HG03196 (cell line): ENCODE measurements at regions not wholly inside any gene's neighbourhood (a gene's known extent, or its start where the extent isn't known, plus 50 kb on each side); places are given as distances from the start of the nearest gene placed in this dataset.

Experiments
- ATAC-seq: cut with Tn5 transposase; IDR thresholded peaks from one replicate; pipeline ENCODE4 v1.9.1; 2021; ENCODE audit not compliant: unreplicated experiment

GRCh38 chr18:42261731-42262130 is 306.7 kb downstream of the PIK3C3 start:
- ATAC-seq = no peak

GRCh38 chr18:42264497-42264896 is 309.5 kb downstream of the PIK3C3 start:
- no peak for ATAC-seq

GRCh38 chr18:42268186-42268725 is 313.2 kb downstream of the PIK3C3 start:
- no peak for ATAC-seq

DNA sequence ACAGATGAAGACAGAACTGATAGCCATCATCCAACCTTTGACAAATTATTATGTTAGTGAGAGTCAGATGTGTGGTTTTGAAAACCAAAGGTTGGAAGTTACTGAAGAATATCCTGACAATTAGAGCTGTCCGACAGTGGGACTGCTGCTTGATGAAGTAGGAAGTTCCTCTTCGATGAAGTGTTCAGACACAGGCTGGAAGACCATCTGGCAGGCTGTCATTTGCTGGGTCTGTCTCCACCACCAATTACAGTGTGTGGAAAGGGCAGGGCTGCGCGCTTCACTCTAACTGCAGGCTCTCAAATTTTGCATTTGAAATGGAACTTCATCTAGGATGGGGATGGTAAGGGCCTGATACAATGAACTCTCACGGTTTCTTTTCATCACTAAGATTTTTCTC is 313.8 kb downstream of the PIK3C3 start:
- no peak for ATAC-seq

DNA sequence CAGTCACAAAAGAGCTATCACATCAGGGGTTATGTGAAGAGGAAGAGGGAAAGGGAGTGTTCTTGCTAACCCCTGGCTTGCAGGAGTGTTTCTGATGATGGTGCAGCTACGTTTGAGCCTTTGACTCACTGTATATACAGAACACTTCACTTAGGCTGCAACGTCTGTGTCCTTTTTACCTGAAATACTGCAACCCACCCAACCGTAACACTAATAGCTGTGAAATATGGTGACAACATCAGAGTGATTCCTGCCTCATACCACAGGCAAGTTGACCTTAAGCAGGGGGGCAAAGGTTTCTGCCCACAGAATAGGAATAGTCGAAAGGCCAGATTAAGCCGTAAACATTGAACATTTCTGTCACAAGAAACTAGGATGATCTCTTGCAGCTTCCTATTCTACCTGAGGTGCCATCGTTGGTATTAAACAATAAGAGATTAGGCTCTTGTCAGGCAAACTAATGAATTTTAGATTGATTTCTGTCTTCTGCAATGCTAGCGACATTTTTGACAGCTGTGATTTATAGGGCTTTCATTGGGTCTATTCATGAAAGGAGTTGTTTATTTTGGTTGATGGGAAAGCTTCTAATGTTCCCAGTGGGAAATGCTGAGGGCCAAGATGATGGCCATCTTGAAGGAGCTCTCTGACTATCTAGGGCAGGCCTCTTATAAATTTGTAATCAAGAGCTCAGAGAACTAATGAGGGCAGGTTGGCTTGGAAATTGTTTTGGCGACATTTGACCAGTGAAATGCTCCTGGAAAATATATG is 316.8 kb downstream of the PIK3C3 start:
- ATAC-seq = no peak

DNA sequence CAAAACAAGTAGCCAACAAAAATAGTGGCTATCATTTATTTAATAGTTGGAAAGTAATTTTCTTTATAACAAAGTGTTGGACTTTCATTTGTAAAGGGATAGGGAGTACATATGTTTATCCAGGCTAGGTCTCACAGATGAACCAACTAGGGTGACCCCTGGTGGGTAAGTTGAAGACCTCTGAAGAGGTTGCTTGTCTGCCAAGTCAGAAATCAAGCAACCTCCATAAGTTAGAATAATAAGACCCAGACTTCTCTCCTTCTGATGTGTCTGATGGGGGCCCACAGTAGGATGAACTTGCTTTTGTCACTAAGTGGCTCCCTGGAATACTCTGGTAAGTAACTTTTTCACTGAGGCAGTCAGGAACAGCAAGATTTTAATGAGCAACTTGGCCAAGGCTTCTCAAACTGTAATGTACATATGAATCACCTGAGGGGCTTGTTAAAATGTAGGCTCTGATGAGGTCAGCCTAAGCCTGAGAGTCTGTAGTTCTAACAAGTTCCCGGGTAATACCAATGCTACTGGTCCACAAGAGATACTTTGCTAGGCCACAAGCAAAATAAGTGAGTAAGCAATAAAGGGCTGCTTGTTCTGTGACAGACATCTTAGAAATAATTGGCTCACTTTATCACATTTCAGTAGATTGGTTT is 319.6 kb downstream of the PIK3C3 start:
- no peak for ATAC-seq

- no peak for ATAC-seq
Measured at GRCh38 chr18:42275138-42275535, 320.1 kb downstream of the PIK3C3 start.

DNA sequence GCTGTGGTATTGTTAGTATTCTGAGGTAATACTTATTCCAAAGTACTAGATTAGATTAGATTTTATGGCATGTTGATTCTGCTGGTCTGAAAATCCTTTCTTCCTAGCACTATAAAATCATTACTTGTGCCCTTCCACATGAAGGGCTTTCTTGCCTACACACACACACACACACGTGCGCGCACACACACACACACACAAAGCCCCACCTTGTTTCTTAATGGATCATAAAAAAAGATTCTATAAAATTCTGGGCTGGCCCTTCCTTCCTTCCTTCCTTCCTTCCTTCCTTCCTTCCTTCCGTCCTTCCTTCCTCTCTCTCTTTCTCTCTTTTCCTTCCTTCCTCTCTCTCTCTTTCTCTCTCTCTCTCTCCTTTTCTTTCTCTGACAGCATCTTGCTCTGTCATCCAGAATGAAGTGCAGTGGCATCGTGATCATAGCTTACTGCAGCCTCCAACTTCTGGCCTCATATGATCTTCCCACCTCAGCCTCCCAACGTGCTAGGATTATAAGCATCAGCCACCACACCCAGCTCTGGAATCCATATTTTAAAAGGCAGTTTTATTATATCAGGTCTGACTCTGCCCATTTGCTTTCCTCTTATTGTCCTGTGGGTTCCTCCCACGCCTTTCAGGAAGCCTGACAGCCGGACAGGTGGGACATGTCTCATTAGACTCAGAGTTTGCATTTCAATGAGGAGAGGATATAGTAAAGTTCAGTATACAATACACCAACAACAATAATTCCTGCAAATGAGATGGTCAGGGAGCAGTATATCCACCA is 321.1 kb downstream of the PIK3C3 start:
- no peak for ATAC-seq

DNA sequence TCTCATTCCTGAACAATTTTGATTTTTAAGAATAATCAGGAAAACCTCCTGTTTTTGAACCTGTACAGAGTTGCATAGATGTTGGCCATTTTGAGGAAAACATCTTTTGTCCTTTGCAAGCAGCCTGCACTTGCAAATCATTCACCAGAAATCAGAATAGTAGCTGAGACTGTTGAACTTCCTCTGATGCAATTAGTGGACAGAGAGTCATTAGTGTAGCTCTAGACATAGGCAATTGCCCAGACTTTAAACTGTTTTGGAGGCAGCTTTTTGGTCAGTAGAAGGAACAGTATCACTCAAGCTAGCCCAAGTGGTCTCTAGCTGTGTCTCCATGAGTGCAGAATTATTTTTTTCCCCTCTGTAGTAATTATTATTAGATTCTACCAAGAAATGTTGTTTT is 326.1 kb downstream of the PIK3C3 start:
- no peak for ATAC-seq

DNA sequence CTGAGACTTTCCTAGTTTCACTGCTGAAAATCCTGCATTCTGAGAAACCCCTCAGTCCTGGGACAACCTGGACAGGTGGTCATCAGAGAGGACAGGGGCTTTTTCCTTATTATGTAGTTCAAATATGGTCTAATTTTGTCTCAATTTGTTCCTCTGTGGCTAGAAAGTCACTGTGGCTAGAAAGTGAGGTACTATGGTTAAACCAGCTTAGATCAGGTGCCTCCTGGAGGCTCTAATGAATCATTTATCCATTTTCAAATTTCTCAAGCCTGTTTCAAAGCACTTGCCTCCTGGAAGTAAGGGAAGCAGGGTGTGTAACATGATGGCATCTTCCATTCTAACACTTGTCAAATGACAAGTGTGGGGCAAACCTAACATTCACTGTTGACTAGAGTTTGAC is 326.8 kb downstream of the PIK3C3 start:
- ATAC-seq = no peak

DNA sequence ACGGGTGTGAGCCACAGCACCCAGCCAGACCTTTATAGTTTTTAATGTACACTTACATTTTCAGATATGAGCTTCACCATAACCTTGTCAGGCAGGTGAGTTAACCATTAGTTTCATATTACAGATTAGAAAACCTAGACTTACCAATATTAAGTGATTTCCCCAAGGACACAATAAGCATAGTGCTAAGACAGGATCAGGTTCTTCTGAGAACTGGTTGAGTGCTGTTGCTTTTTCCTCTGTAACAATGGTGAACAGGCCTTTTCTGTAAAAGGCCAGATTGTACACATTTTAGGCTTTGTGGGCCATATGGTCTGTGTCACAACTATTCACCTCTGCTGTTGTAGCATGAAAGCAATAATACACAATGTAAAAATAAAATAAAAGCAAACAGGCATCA is 332.0 kb downstream of the PIK3C3 start:
- no peak for ATAC-seq

- ATAC-seq = no peak
Measured at GRCh38 chr18:42288129-42288528, 333.1 kb downstream of the PIK3C3 start.

DNA sequence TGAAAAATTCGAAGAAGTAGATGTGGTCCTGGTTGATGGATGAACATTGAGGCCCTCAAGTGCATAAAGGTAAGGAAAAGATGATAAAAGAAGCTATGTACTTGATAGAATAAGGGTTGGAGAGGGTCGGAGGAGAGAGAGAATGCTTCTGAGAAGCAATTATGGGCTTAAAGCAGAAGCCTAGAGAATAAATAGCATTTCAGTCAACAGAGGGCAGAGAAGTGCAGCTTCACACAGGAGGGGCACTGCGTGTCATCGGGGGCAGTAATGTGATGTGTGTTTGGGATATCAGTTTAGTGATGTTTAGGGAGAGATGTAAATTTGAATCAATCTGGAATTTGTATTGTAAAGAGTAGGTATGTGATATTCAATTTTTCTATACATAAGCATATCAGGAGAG is 334.5 kb downstream of the PIK3C3 start:
- no peak for ATAC-seq

- ATAC-seq = no peak
Measured at GRCh38 chr18:42290318-42291307, 335.6 kb downstream of the PIK3C3 start.

DNA sequence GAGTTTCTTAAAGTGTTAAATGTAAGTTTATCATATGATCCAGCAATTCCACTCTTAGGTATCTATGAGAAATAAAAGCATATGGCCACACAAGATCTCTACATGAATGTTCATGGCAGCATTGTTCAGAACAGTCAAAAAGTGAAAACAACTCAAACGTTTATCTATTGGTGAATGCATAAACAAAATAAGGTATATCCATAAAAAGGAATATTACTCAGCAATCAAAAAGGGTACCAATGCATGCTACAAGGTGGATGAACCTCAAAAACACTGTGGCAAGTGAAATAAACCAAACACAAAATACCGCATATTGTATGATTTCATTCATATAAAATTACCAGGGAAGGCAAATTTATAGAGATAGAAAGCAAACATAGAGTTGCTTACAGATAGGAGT is 337.6 kb downstream of the PIK3C3 start:
- ATAC-seq = no peak

DNA sequence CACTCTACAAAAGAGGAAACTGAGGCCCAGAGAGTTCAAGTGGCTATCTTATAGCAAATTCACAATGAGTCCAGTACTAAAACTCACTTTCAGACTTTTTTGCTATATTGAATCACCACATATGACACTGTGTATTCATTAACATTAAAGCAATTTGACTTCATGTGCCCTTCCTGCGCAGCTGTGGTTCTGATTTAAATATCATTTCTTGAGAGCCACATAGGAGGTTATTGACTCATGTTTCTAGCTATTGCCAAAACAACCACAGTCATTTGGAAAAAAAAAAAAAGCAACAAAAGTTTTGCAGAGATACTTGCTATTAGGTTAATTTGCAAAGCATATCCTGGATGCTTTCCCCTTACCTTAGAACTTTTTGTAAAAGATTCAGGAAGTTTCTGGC is 341.2 kb downstream of the PIK3C3 start:
- no peak for ATAC-seq

DNA sequence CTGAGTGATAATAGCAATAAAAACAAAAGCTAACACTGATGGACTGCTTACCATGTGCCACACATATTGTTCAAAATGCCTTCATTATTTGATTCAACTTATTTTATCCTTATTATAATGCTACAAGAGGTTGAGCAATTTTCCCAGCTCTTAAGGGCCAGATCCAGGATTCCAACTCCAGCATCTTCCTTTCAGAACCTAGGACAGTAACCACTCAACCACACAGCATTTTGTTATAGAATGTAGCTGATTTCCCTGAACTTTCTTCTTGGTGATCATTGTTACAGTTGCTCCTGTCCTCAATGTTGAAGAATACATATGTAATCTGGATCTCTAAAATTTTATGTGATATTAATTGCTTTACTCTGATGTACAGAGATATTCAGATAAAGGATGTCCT is 341.7 kb downstream of the PIK3C3 start:
- ATAC-seq = no peak

GRCh38 chr18:42298759-42299675 is 344.0 kb downstream of the PIK3C3 start:
- no peak for ATAC-seq

DNA sequence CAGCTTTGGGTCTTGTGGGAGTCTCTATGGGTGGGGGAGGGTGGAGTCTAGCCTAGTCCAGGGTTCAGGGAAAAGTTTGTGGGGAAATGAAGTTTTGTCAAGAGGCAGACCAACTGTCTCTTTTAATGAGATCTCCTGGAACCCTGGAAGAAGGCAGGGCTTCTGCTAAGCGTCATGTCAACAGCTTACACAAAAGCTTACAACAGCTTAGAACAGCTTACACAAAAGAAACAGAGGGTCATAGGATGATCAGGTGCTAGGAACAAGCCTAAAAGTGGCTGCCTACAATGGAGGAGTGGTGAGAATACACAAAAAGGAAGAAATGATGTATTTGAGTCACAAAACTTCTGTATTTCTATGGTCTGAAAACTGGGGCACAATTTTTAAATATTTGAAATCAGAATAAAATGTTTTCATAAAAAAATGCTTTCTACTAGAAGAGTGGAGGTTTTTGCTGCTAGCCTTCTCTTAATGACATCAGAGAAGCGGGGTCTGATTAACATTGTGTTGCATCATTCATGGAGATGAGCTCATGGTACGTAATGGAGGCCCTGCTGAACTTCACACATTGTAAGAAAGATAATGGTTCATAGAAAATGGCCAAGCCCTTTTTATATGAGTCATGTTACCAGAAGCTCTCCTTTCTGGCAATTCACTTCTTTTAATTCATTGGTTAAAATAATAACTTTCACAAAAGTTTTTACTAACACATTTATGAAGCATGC is 351.0 kb downstream of the PIK3C3 start:
- no peak for ATAC-seq
